Mesothelial cell of epicardium (in vitro differentiated cells): ENCODE measurements at regions not wholly inside any gene's neighbourhood (a gene's known extent, or its start where the extent isn't known, plus 50 kb on each side); places are given as distances from the start of the nearest gene placed in this dataset.
"Not testable (repeated sequence)": the region's sequence is repeated elsewhere in the genome, so short reads cannot be mapped to it uniquely, and the experiment has no call there.

Experiments used
- DNase-seq, 2 experiments: peaks; one replicate each; pipeline ENCODE4 v3.0.0; 2021; ENCODE audit warnings: low spot score in 2 of 2; ENCODE audit not compliant: unreplicated experiment in 2 of 2
- H3K27ac Mint-ChIP-seq: 2 replicates; pipeline ENCODE4 v1.8.0; 2021; ENCODE audit warnings: mixed read lengths
- H3K27me3 Mint-ChIP-seq: 2 replicates; pipeline ENCODE4 v1.8.0; 2021; ENCODE audit warnings: low read depth, mixed read lengths
- H3K36me3 Mint-ChIP-seq: 2 replicates; pipeline ENCODE4 v1.8.0; 2021; ENCODE audit warnings: mixed read lengths
- H3K4me1 Mint-ChIP-seq: 2 replicates; pipeline ENCODE4 v1.8.0; 2021; ENCODE audit warnings: mixed read lengths
- H3K4me3 Mint-ChIP-seq: 2 replicates; pipeline ENCODE4 v1.8.0; 2021; ENCODE audit warnings: mild to moderate bottlenecking, moderate library complexity, mixed read lengths
- H3K9me3 Mint-ChIP-seq: 2 replicates; pipeline ENCODE4 v1.8.0; 2021; ENCODE audit warnings: mixed read lengths
- CTCF ChIP-seq: fragments of 200-600 bp; sonication (generic); IDR thresholded peaks from one replicate; pipeline ENCODE4 v1.5.0; 2021; ENCODE audit warnings: antibody characterized with exemption; ENCODE audit not compliant: unreplicated experiment

DNA sequence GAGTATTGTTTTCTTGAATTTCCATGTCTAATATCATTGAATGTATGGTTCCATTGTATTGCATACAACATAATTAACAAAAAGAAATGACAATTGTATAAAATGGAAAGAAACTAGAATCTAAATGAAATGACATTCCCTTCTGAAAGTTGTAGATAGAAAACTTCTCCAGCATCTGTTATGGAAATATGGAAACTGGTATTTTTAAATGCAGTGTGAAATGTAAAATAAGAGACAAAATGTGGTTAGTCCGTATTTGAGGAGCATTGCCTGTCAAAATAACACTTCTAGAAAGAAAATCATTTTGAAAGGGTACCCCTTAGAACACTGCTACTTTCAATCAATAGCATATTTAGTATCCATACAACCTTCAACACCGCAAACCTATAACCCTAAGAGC, 286.3 kb upstream of the CELF2 start:
- DNase-seq: no peak
- Mint-ChIP-seq H3K9me3 (no peaks in the 10 kb centered on the region), H3K36me3 (no peaks in the 10 kb centered on the region), H3K27ac (no peak overlapping the region), H3K4me1 (no peaks in the 10 kb centered on the region), H3K27me3 (peaks cover 9% of the 10 kb centered on the region), H3K4me3 (no peak overlapping the region)
- no peak for TF ChIP-seq CTCF

GRCh38 chr10:10734356-10735064, 283.2 kb upstream of the CELF2 start:
- Mint-ChIP-seq H3K9me3 (no peaks in the 10 kb centered on the region), H3K4me3 (no peak overlapping the region), H3K27me3 (peaks cover 7% of the 10 kb centered on the region), H3K27ac (no peak overlapping the region), H3K36me3 (no peaks in the 10 kb centered on the region), H3K4me1 (peaks cover 4% of the 10 kb centered on the region)
- no peak for TF ChIP-seq CTCF
- no peak for DNase-seq

DNA sequence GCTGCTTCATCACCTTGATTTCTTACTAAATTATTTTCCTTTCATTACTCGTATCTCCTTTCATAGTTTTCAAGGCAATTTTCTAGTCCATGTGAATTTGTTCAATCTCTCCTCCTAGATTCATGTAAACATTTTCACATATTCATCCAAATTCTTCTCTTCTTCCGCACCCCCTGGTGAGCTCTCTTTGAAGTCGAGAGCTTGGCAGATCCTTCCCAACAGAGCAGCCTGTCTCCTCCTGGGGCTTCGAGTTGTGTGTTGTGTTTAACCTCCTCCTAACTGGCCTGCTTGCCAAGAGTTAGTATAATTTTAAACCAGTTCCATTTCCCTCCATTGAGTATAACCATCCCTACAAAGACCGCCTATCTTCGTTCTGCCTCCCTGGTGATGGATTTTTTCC, 272.4 kb upstream of the CELF2 start:
- Mint-ChIP-seq H3K4me3 (no peak overlapping the region), H3K27me3 (peaks cover 3% of the 10 kb centered on the region), H3K4me1 (no peaks in the 10 kb centered on the region), H3K9me3 (peaks cover 9% of the 10 kb centered on the region), H3K27ac (no peak overlapping the region), H3K36me3 (no peaks in the 10 kb centered on the region)
- DNase-seq: no peak
- no peak for TF ChIP-seq CTCF

DNA sequence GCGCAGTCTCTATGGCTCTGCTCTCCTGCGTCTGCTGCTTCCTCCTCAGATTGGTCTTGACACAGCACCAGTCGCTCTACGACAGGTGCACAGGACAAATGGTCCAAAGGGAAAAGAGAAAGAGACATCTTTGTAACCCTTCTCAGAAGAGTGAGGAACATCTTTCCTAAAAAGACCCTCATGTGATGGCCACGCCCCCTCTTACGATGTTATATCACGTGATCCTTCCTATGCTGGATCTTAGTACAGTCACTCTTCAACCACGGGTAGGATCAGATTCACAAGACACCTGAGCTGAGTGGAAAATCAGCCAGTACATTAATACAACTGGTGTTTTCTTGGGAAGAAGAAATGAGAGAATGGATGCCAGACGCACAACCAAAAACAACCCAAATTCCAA, 262.2 kb upstream of the CELF2 start:
- Mint-ChIP-seq H3K4me1 (no peaks in the 10 kb centered on the region), H3K36me3 (no peaks in the 10 kb centered on the region), H3K27me3 (no peaks in the 10 kb centered on the region), H3K27ac (no peak overlapping the region), H3K9me3 (peaks cover 8% of the 10 kb centered on the region), H3K4me3 (no peak overlapping the region)
- DNase-seq: no peak
- TF ChIP-seq CTCF: no peak

GRCh38 chr10:10758306-10758705, 259.4 kb upstream of the CELF2 start:
- no peaks in the 10 kb centered on the region for H3K36me3 Mint-ChIP-seq
- H3K4me3 Mint-ChIP-seq: no peak overlapping the region
- H3K4me1 Mint-ChIP-seq: no peaks in the 10 kb centered on the region
- no peak for DNase-seq
- peaks cover 9% of the 10 kb centered on the region for H3K27me3 Mint-ChIP-seq
- no peak overlapping the region for H3K27ac Mint-ChIP-seq
- H3K9me3 Mint-ChIP-seq: peaks cover 13% of the 10 kb centered on the region
- no peak for TF ChIP-seq CTCF

GRCh38 chr10:10759806-10760205, 257.9 kb upstream of the CELF2 start:
- not testable (repeated sequence) for H3K36me3 Mint-ChIP-seq, H3K9me3 Mint-ChIP-seq, H3K4me1 Mint-ChIP-seq, DNase-seq, H3K4me3 Mint-ChIP-seq, H3K27ac Mint-ChIP-seq
- H3K27me3 Mint-ChIP-seq: peaks cover 13% of the 10 kb centered on the region
